HG02623 (cell line): ENCODE measurements at regions not wholly inside any gene's neighbourhood (a gene's known extent, or its start where the extent isn't known, plus 50 kb on each side); places are given as distances from the start of the nearest gene placed in this dataset.

Experiments
- ATAC-seq: cut with Tn5 transposase; IDR thresholded peaks from one replicate; pipeline ENCODE4 v1.9.1; 2021; ENCODE audit warnings: moderate library complexity; ENCODE audit not compliant: unreplicated experiment

- no peak for ATAC-seq
These were observed 139.9 kb upstream of the PLET1 start for GRCh38 chr11:112400476-112401014.

- ATAC-seq = no peak
These were observed 140.5 kb upstream of the PLET1 start for GRCh38 chr11:112401036-112401769.

GRCh38 chr11:112403432-112403831, 142.8 kb upstream of the PLET1 start:
- no peak for ATAC-seq

GRCh38 chr11:112404112-112404511, 143.5 kb upstream of the PLET1 start:
- no peak for ATAC-seq

GRCh38 chr11:112408517-112408916, 147.9 kb upstream of the PLET1 start:
- no peak for ATAC-seq

- ATAC-seq = no peak
These were observed 149.7 kb upstream of the PLET1 start for GRCh38 chr11:112410325-112410724.

GRCh38 chr11:112412383-112412782, 151.7 kb upstream of the PLET1 start:
- ATAC-seq = no peak

- no peak for ATAC-seq
These were observed 156.7 kb upstream of the PLET1 start for GRCh38 chr11:112417339-112417738.

GRCh38 chr11:112418438-112418837, 157.8 kb upstream of the PLET1 start:
- ATAC-seq = no peak

GRCh38 chr11:112421879-112422278, 161.2 kb upstream of the PLET1 start:
- no peak for ATAC-seq

GRCh38 chr11:112425121-112425520, 164.5 kb upstream of the PLET1 start:
- no peak for ATAC-seq

- no peak for ATAC-seq
These were observed 176.4 kb upstream of the PLET1 start for GRCh38 chr11:112437096-112437495.

GRCh38 chr11:112439614-112440013, 179.0 kb upstream of the PLET1 start:
- ATAC-seq = no peak

GRCh38 chr11:112440518-112440917, 179.9 kb upstream of the PLET1 start:
- ATAC-seq = no peak

GRCh38 chr11:112448168-112448567, 187.5 kb upstream of the PLET1 start:
- ATAC-seq = no peak

- no peak for ATAC-seq
These were observed 188.1 kb upstream of the PLET1 start for GRCh38 chr11:112448806-112449205.

GRCh38 chr11:112451250-112451649, 190.6 kb upstream of the PLET1 start:
- ATAC-seq = no peak

GRCh38 chr11:112453601-112454577, 193.2 kb upstream of the PLET1 start:
- ATAC-seq = no peak

- ATAC-seq = no peak
These were observed 194.2 kb upstream of the PLET1 start for GRCh38 chr11:112454841-112455240.

- no peak for ATAC-seq
These were observed 195.1 kb upstream of the PLET1 start for GRCh38 chr11:112455791-112456190.

- ATAC-seq = no peak
These were observed 196.9 kb upstream of the PLET1 start for GRCh38 chr11:112457532-112457931.

- ATAC-seq = no peak
These were observed 198.3 kb upstream of the PLET1 start for GRCh38 chr11:112459001-112459400.
